Panc1 (cell line): ENCODE measurements at regions not wholly inside any gene's neighbourhood (a gene's known extent, or its start where the extent isn't known, plus 50 kb on each side); places are given as distances from the start of the nearest gene placed in this dataset.

ENCODE experiments used
- CTCF ChIP-seq: fragments of 450-650 bp; IDR thresholded peaks from 2 replicates; pipeline ENCODE4 v1.5.1; 2017; ENCODE audit warnings: mild to moderate bottlenecking
- POLR2AphosphoS5 ChIP-seq: IDR thresholded peaks from 2 replicates; pipeline ENCODE4 v1.6.1; 2012; ENCODE audit warnings: mild to moderate bottlenecking, low read depth, low read length, moderate library complexity
- REST ChIP-seq, 2 experiments: IDR thresholded peaks; 2 replicates each; pipeline ENCODE4 v1.6.1; 2011 to 2012; ENCODE audit warnings: low read depth in 2 of 2, control low read depth in 1 of 2, low read length in 1 of 2, mild to moderate bottlenecking in 1 of 2, moderate library complexity in 1 of 2; ENCODE audit not compliant: insufficient read depth in 1 of 2
- SIN3A ChIP-seq: IDR thresholded peaks from 2 replicates; pipeline ENCODE4 v1.6.1; 2012; ENCODE audit warnings: low read depth, mild to moderate bottlenecking, low read length, moderate library complexity, borderline replicate concordance; ENCODE audit not compliant: insufficient read depth
- TCF7L2 ChIP-seq: IDR thresholded peaks from 2 replicates; pipeline ENCODE4 v1.6.1; 2011; ENCODE audit warnings: mild to moderate bottlenecking, low read depth, low read length, inconsistent platforms

GRCh38 chr1:30642391-30643120 lies 80.8 kb downstream of the MATN1 start:
- TF ChIP-seq POLR2AphosphoS5 (no peak), REST (IDR thresholded peaks at IDR 0.05; ENCODE audit: insufficient read depth in 1 of 2, low read depth in 2 of 2, low read length in 1 of 2) (no peak), CTCF (no peak), SIN3A (no peak), TCF7L2 (no peak)
